ENCODE measurements at regions not wholly inside any gene's neighbourhood (a gene's known extent, or its start where the extent isn't known, plus 50 kb on each side); places are given as distances from the start of the nearest gene placed in this dataset.

DNA sequence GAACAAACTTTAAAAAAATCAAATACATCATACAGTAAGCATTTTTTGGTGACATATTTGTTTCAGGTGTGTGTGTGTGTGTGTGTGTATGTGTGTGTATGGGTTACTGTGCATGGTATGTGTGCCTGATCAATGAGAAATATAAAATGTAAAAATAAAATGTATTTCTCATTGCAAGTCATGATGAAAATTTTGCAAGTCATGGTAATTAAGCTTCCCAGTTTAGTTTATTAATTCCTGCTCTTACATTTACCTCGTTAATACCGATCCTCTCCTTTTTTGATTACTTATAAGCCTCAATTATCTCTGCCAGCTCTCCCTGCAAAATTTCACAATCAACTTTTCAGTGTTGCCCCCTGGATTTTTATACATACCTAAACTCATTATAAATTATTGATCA, 114.6 kb upstream of the ADGRL3 start:
- DNase-seq (ENCODE audit: low spot score) (no peak), ATAC-seq (no peak)
- H3K27me3 Mint-ChIP-seq (ENCODE audit: low read depth), result no peaks in the 10 kb centered on the region
- H3K27ac Mint-ChIP-seq, result no peak overlapping the region
- H3K4me3 Mint-ChIP-seq, result no peak overlapping the region
- no peak for TF ChIP-seq E2F4 (CRISPR knock-in tag; IDR thresholded peaks at IDR 0.05; ENCODE audit: borderline replicate concordance, low read depth)
- TF ChIP-seq CREB1 (CRISPR knock-in tag; IDR thresholded peaks at IDR 0.05), result no peak
- TF ChIP-seq ELF4 (CRISPR knock-in tag; IDR thresholded peaks at IDR 0.05; ENCODE audit: low read depth), result no peak
- CTCF ChIA-PET, result no interaction called here
- H3K36me3 Mint-ChIP-seq, result no peaks in the 10 kb centered on the region
- H3K9me3 Mint-ChIP-seq, result no peaks in the 10 kb centered on the region
- POLR2A ChIA-PET, result no interaction called here
- no peaks in the 10 kb centered on the region for H3K4me1 Mint-ChIP-seq

GRCh38 chr4:61086357-61086756, 113.8 kb upstream of the ADGRL3 start:
- DNase-seq (ENCODE audit: low spot score), result no peak
- POLR2A ChIA-PET, result no interaction called here

More at GRCh38 chr4:61086357-61086756, 113.8 kb upstream of the ADGRL3 start:
- H3K9me3 Mint-ChIP-seq, result no peaks in the 10 kb centered on the region
- H3K27ac Mint-ChIP-seq, result no peak overlapping the region
- H3K4me1 Mint-ChIP-seq, result no peaks in the 10 kb centered on the region
- no peaks in the 10 kb centered on the region for H3K36me3 Mint-ChIP-seq
- no peak overlapping the region for H3K4me3 Mint-ChIP-seq
- no peaks in the 10 kb centered on the region for H3K27me3 Mint-ChIP-seq (ENCODE audit: low read depth)
- CTCF ChIA-PET, result no interaction called here
- ATAC-seq, result no peak
- TF ChIP-seq, protein P1, sequence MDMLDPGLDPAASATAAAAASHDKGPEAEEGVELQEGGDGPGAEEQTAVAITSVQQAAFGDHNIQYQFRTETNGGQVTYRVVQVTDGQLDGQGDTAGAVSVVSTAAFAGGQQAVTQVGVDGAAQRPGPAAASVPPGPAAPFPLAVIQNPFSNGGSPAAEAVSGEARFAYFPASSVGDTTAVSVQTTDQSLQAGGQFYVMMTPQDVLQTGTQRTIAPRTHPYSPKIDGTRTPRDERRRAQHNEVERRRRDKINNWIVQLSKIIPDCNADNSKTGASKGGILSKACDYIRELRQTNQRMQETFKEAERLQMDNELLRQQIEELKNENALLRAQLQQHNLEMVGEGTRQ (CRISPR knock-in tag; IDR thresholded peaks at IDR 0.05), result no peak
- TF ChIP-seq, protein P2, sequence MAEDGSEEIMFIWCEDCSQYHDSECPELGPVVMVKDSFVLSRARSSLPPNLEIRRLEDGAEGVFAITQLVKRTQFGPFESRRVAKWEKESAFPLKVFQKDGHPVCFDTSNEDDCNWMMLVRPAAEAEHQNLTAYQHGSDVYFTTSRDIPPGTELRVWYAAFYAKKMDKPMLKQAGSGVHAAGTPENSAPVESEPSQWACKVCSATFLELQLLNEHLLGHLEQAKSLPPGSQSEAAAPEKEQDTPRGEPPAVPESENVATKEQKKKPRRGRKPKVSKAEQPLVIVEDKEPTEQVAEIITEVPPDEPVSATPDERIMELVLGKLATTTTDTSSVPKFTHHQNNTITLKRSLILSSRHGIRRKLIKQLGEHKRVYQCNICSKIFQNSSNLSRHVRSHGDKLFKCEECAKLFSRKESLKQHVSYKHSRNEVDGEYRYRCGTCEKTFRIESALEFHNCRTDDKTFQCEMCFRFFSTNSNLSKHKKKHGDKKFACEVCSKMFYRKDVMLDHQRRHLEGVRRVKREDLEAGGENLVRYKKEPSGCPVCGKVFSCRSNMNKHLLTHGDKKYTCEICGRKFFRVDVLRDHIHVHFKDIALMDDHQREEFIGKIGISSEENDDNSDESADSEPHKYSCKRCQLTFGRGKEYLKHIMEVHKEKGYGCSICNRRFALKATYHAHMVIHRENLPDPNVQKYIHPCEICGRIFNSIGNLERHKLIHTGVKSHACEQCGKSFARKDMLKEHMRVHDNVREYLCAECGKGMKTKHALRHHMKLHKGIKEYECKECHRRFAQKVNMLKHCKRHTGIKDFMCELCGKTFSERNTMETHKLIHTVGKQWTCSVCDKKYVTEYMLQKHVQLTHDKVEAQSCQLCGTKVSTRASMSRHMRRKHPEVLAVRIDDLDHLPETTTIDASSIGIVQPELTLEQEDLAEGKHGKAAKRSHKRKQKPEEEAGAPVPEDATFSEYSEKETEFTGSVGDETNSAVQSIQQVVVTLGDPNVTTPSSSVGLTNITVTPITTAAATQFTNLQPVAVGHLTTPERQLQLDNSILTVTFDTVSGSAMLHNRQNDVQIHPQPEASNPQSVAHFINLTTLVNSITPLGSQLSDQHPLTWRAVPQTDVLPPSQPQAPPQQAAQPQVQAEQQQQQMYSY (CRISPR knock-in tag; IDR thresholded peaks at IDR 0.05), result no peak
- TF ChIP-seq HMGA2 (CRISPR knock-in tag; IDR thresholded peaks at IDR 0.05) (no peak), TEAD4 (CRISPR knock-in tag; IDR thresholded peaks at IDR 0.05) (no peak), ERG (CRISPR knock-in tag; IDR thresholded peaks at IDR 0.05) (no peak), E2F4 (CRISPR knock-in tag; IDR thresholded peaks at IDR 0.05; ENCODE audit: borderline replicate concordance, low read depth) (no peak), ZNF219 (CRISPR knock-in tag; IDR thresholded peaks at IDR 0.05; ENCODE audit: borderline replicate concordance) (no peak), TP53 (CRISPR knock-in tag; IDR thresholded peaks at IDR 0.05) (no peak), MXD4 (CRISPR knock-in tag; IDR thresholded peaks at IDR 0.05; ENCODE audit: borderline replicate concordance) (no peak), ATF2 (CRISPR knock-in tag; IDR thresholded peaks at IDR 0.05; ENCODE audit: borderline replicate concordance, low read depth) (no peak), NFATC4 (CRISPR knock-in tag; IDR thresholded peaks at IDR 0.05) (no peak), MYBL2 (CRISPR knock-in tag; IDR thresholded peaks at IDR 0.05) (no peak), AFF4 (CRISPR knock-in tag; IDR thresholded peaks at IDR 0.05; ENCODE audit: borderline replicate concordance) (no peak), PRRX2 (CRISPR knock-in tag; IDR thresholded peaks at IDR 0.05) (no peak)
- TF ChIP-seq, protein P3, sequence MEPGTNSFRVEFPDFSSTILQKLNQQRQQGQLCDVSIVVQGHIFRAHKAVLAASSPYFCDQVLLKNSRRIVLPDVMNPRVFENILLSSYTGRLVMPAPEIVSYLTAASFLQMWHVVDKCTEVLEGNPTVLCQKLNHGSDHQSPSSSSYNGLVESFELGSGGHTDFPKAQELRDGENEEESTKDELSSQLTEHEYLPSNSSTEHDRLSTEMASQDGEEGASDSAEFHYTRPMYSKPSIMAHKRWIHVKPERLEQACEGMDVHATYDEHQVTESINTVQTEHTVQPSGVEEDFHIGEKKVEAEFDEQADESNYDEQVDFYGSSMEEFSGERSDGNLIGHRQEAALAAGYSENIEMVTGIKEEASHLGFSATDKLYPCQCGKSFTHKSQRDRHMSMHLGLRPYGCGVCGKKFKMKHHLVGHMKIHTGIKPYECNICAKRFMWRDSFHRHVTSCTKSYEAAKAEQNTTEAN (CRISPR knock-in tag; IDR thresholded peaks at IDR 0.05), result no peak

All from WTC11 (cell line).